ENCODE measurements at regions not wholly inside any gene's neighbourhood (a gene's known extent, or its start where the extent isn't known, plus 50 kb on each side); places are given as distances from the start of the nearest gene placed in this dataset.

- H3K4me1 ChIP-seq (ENCODE audit: control insufficient read depth, insufficient read depth, low read length): no peaks in the 10 kb centered on the region
- H3K9ac ChIP-seq (ENCODE audit: low read depth, low read length): no peak overlapping the region
- H3K36me3 ChIP-seq (ENCODE audit: control insufficient read depth, insufficient read depth, low read length): no peaks in the 10 kb centered on the region
- H3K4me3 ChIP-seq (ENCODE audit: low read depth, low read length): no peak overlapping the region
- H3K27ac ChIP-seq (ENCODE audit: low read depth, low read length): no peak overlapping the region
- H3K27me3 ChIP-seq (ENCODE audit: control insufficient read depth, insufficient read depth, low read length): no peaks in the 10 kb centered on the region
- H3K9me3 ChIP-seq (ENCODE audit: control insufficient read depth, insufficient read depth, low read length): no peaks in the 10 kb centered on the region
Measured at GRCh38 chr7:96377399-96377798, 55.5 kb upstream of the SLC25A13 start.

Measured in HUES48 (cell line).